Middle frontal gyrus (tissue), 1 donor: ENCODE measurements at regions not wholly inside any gene's neighbourhood (a gene's known extent, or its start where the extent isn't known, plus 50 kb on each side); places are given as distances from the start of the nearest gene placed in this dataset.

ENCODE experiments used
- DNase-seq: peaks from one replicate; pipeline ENCODE4 v3.0.0-alpha.2; 2015; ENCODE audit warnings: low spot score; ENCODE audit errors: extremely low spot score

GRCh38 chr20:61106438-61106837 lies 145.6 kb upstream of the CDH4 start:
- no peak for DNase-seq

DNA sequence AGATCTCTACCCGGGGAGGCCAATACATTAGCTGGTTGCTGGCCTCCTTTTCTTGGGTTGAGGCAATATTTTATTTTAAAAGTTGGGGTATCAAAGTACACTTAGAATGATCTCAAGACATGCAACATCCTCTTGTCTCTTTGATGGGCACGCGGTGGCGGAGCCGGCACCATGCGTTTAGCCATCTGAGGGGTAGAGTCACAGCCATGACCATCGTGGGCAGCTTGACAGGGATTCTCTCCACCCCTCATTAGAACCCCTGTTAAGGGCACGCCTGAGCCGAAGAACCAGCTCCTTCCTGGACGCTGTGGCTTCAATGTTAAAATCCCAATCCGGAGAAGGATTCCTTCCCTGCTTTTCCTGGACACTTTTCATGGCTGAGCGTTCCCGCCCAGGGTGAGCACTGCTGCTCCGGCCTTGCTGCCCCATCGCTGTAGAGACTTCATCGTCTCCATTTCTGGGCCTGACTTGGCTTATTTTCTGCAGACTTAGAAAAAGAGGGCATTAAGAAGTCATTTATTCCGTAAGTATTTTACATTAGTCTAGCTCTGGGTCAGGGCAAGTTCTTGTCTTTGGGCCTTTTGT lies 142.7 kb upstream of the CDH4 start:
- DNase-seq, result no peak

DNA sequence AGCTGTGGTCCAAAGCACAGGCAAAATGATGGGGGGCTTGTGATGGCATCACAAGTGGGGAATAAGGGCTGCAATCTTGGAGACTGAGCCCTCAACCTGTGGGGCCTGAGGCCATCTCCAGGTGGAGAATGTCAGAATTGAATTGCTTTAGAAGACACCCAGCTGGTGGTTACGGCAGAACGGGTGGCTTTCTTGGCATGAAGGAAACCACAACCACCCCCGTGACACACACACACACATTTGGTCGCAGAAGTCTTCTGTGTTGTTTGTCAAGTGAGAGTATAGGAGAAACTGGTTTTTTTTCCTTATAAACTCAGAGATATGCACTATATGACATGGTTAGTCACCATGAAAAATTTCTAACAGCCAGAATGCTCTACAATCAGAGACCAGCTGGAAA lies 139.5 kb upstream of the CDH4 start:
- DNase-seq, result no peak

DNA sequence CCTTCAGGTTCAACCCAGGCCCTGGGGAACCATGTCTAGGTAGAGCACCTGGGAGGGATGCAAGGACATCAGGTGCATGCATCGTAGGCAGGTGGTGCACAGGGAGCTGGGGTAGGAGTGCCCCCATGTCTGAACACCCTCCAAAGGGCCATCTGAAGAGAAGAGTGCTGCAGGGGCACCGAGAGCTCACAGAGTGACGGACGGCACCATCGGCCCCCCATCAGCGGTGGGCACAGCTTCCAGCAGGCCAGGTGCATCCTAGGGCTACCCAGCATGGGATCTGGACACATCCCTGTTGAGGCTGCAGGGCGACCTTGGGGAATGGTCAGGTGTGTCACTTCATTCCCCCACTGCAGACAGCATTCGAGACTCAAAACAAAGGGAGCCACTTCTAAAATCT lies 138.3 kb upstream of the CDH4 start:
- no peak for DNase-seq

DNA sequence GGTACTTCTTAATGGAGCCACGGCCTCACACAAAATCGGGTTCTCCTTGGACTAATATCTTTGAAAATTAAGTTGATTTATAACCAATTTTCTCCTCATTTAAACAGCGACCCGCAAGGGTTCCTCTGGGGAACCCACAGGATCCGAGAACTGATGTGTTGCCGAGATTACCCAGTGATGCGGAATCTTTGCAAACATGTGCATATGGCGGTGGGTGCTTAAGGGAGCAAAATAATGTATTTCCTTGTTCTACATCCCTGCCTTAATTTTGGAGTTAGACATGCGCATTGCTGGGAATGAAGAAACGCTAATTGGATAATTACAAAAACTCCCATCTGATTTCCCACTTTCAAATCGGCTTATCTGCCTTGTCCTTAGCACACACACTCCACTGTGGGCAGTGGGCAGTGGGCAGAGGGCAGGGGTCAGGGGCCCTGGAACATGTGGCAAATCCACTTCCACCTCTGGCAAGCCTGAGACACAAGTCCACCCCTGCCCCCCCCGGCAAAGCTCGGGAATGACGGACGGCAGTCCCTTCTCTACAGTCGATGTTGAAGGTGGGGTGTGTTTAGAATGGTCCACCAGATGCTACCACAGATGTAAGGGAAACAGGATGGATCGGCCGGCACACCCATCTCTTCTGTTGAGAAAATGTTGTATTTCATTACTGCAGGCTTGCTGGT lies 137.4 kb upstream of the CDH4 start:
- no peak for DNase-seq

DNA sequence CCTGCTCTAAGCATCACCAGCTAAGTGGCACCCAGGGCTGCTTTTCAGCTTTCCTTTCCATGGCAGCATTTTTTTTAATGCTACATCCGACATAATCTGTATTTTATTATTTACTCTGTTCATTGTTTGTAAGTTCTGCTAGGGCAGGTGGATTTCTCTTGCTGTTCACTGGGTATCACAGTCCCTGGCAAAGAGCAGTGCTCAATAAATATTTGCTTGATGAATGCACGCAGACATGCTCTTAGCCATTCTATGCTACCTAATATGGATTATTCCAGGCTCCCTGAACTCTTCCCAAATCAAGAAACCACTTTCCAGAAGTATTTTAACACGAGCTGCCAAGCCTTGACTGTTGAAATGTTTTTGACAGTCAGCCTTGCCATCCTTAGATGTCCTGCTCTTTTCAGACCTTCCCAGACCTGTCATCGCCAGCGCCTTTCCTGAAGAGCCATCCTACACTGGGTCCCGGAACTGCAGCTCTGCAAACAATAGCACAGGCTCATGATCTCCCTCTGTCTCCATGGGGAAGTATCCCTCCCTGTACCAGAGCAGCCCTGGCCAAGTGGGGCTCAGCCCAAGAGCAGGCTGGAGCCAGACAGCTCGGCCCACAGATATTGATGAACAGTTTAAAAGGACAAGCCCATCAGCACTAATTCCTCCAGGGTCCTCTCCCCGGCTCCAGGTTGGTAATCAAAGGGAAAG lies 136.5 kb upstream of the CDH4 start:
- no peak for DNase-seq

GRCh38 chr20:61117725-61118124 lies 134.3 kb upstream of the CDH4 start:
- no peak for DNase-seq

DNA sequence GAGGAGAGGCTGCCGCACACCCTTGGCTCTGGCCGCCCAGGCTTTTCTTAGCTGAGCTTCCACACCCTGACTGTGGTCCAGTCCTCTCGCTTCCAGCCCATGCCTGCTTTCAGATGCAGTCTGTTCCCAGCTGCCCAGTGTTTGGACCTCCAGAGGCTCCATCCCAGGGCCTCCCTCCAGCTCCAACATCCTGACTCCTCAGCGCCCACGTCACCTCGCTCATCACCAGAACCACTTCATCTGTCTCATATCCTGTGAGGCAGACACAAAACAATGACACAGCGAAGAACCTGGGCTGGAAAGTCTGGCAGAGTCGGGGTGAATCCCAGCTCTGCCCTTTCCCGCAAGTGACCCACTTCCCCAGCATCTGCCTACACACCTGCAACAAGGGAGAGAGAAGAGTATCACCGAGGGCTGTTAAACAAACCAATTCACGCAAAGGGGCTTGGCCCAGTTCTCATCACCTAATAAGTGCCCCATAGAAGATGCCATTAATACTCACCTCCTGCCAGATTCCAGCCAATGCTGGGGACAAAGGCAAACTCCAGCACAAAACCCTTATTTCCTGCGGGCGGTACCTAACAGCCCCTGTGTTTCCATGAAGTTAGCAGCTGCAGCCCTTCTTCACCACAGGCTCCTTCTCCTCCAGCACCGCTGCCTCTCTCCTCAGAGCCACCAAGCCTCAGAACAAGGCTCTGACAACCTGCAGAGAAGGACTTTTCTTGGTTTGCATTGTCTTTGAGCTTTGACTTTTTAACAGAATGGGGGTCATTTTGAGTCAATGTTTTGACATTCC lies 133.4 kb upstream of the CDH4 start:
- no peak for DNase-seq

GRCh38 chr20:61119273-61119672 lies 132.8 kb upstream of the CDH4 start:
- DNase-seq, result no peak

- DNase-seq, result no peak
These were observed 132.2 kb upstream of the CDH4 start for GRCh38 chr20:61119794-61120410.

- DNase-seq, result no peak
These were observed 131.2 kb upstream of the CDH4 start for GRCh38 chr20:61120595-61121515.

- DNase-seq, result no peak
These were observed 130.4 kb upstream of the CDH4 start for GRCh38 chr20:61121661-61122060.

GRCh38 chr20:61123286-61123685 lies 128.8 kb upstream of the CDH4 start:
- DNase-seq, result no peak

- DNase-seq, result no peak
These were observed 128.2 kb upstream of the CDH4 start for GRCh38 chr20:61123751-61124368.

- DNase-seq, result no peak
These were observed 127.0 kb upstream of the CDH4 start for GRCh38 chr20:61125076-61125475.

- no peak for DNase-seq
These were observed 126.4 kb upstream of the CDH4 start for GRCh38 chr20:61125546-61126180.

- no peak for DNase-seq
These were observed 125.5 kb upstream of the CDH4 start for GRCh38 chr20:61126369-61127195.

- no peak for DNase-seq
These were observed 124.6 kb upstream of the CDH4 start for GRCh38 chr20:61127311-61128039.
